A549 (cell line): ENCODE measurements at regions not wholly inside any gene's neighbourhood (a gene's known extent, or its start where the extent isn't known, plus 50 kb on each side); places are given as distances from the start of the nearest gene placed in this dataset.

Experiments used
- CBX2 ChIP-seq: fragments of 200-600 bp; sonication (generic); IDR thresholded peaks from 2 replicates; pipeline ENCODE4 v1.6.1; 2016; ENCODE audit warnings: low read depth, mild to moderate bottlenecking, borderline replicate concordance
- EP300 ChIP-seq, 2 experiments: fragments of >200 bp; sonication (Bioruptor Twin); formaldehyde crosslinking; IDR thresholded peaks; 2 replicates in 1 of 2; 3 replicates in 1 of 2; pipeline ENCODE4 v1.6.1; 2016 to 2017
- HMGXB4 ChIP-seq: fragments of 250-450 bp; sonication (Bioruptor Pico); IDR thresholded peaks from 2 replicates; pipeline ENCODE4 v1.5.0; 2021; ENCODE audit warnings: mild to moderate bottlenecking, moderate library complexity, borderline replicate concordance
- JUNB ChIP-seq: fragments of >200 bp; sonication (Bioruptor Twin); formaldehyde crosslinking; IDR thresholded peaks from 2 replicates; pipeline ENCODE4 v1.6.1; 2016
- KDM5A ChIP-seq: fragments of 200-600 bp; sonication (generic); IDR thresholded peaks from 2 replicates; pipeline ENCODE4 v1.6.1; 2016; ENCODE audit warnings: antibody characterized with exemption, mild to moderate bottlenecking
- MAX ChIP-seq: IDR thresholded peaks from 2 replicates; pipeline ENCODE4 v1.6.1; 2012
- MAZ ChIP-seq: fragments of 150-350 bp; IDR thresholded peaks from 2 replicates; pipeline ENCODE4 v1.6.1; 2014; ENCODE audit warnings: antibody characterized with exemption, low read depth, low read length, borderline replicate concordance
- POLR2A ChIP-seq: IDR thresholded peaks from 2 replicates; pipeline ENCODE4 v1.6.1; 2012; ENCODE audit warnings: mild to moderate bottlenecking, low read length
- REST ChIP-seq: fragments of 200-600 bp; sonication (generic); IDR thresholded peaks from 2 replicates; pipeline ENCODE4 v1.6.1; 2016; ENCODE audit warnings: antibody characterized with exemption, mild to moderate bottlenecking, moderate library complexity
- SMC3 ChIP-seq: fragments of >200 bp; sonication (Bioruptor Twin); formaldehyde crosslinking; IDR thresholded peaks from 3 replicates; pipeline ENCODE4 v1.6.1; 2018; ENCODE audit warnings: inconsistent platforms
- SREBF2 ChIP-seq: fragments of 450-650 bp; IDR thresholded peaks from 2 replicates; pipeline ENCODE4 v1.6.1; 2014; ENCODE audit warnings: mild to moderate bottlenecking, moderate library complexity
- USF2 ChIP-seq: fragments of 450-650 bp; IDR thresholded peaks from 2 replicates; pipeline ENCODE4 v1.6.1; 2014; ENCODE audit warnings: antibody characterized with exemption
- ZFP36 ChIP-seq: fragments of 450-650 bp; IDR thresholded peaks from 2 replicates; pipeline ENCODE4 v1.6.1; 2014; ENCODE audit warnings: borderline replicate concordance; ENCODE audit not compliant: partially characterized antibody
- TF ChIP-seq, protein P1 (sequence below): fragments of >200 bp; sonication (Bioruptor Twin); formaldehyde crosslinking; IDR thresholded peaks from 3 replicates; pipeline ENCODE4 v1.5.1; 2016

DNA sequence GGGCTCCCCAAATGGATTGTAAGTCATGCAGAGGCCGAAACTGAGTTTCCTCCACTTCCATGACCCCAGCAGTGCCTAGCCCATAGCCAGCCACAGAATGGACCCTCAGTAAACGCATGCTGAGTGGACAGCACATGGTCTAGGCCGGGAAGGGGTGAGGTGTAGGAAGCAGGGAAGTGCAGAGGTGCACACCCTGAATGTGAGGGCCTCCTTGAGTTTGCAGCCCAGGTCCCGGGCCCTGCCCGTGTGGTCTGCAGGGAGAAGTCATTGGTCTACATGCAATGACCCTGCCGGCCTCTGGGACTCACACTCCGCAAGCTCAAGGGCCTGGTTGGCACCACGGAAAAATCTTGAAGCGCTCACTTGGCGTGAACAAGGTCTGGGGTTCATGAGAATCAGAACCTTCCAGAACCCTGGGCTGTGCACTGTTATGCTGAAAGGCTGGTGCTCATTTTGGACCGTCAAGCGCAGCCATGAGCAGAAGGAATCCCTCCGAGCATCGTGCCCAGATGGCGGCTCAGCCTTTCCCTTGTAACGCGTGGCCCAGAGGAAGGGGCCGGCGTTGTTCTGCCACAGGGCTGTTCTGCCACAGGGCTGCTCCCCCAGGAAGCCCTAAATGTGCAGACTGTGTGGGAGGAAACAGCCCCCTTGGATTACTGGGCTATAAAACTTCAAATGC, 66.4 kb downstream of the PSMG1 start:
- TF ChIP-seq EP300 (IDR thresholded peaks at IDR 0.05) (no peak), USF2 (no peak), MAZ (no peak), POLR2A (no peak), JUNB (no peak), SREBF2 (no peak), ZFP36 (no peak), HMGXB4 (CRISPR knock-in tag) (no peak), CBX2 (no peak), SMC3 (no peak), MAX (no peak), KDM5A (no peak), REST (no peak)
- TF ChIP-seq, protein P1, sequence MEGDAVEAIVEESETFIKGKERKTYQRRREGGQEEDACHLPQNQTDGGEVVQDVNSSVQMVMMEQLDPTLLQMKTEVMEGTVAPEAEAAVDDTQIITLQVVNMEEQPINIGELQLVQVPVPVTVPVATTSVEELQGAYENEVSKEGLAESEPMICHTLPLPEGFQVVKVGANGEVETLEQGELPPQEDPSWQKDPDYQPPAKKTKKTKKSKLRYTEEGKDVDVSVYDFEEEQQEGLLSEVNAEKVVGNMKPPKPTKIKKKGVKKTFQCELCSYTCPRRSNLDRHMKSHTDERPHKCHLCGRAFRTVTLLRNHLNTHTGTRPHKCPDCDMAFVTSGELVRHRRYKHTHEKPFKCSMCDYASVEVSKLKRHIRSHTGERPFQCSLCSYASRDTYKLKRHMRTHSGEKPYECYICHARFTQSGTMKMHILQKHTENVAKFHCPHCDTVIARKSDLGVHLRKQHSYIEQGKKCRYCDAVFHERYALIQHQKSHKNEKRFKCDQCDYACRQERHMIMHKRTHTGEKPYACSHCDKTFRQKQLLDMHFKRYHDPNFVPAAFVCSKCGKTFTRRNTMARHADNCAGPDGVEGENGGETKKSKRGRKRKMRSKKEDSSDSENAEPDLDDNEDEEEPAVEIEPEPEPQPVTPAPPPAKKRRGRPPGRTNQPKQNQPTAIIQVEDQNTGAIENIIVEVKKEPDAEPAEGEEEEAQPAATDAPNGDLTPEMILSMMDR: no peak
